ENCODE measurements at regions not wholly inside any gene's neighbourhood (a gene's known extent, or its start where the extent isn't known, plus 50 kb on each side); places are given as distances from the start of the nearest gene placed in this dataset.

- TF ChIP-seq, protein P1, sequence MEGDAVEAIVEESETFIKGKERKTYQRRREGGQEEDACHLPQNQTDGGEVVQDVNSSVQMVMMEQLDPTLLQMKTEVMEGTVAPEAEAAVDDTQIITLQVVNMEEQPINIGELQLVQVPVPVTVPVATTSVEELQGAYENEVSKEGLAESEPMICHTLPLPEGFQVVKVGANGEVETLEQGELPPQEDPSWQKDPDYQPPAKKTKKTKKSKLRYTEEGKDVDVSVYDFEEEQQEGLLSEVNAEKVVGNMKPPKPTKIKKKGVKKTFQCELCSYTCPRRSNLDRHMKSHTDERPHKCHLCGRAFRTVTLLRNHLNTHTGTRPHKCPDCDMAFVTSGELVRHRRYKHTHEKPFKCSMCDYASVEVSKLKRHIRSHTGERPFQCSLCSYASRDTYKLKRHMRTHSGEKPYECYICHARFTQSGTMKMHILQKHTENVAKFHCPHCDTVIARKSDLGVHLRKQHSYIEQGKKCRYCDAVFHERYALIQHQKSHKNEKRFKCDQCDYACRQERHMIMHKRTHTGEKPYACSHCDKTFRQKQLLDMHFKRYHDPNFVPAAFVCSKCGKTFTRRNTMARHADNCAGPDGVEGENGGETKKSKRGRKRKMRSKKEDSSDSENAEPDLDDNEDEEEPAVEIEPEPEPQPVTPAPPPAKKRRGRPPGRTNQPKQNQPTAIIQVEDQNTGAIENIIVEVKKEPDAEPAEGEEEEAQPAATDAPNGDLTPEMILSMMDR (IDR thresholded peaks at IDR 0.05; ENCODE audit: borderline replicate concordance, extremely low read depth, low read length, poor library complexity, severe bottlenecking): no peak
- TF ChIP-seq EZH2 (IDR thresholded peaks at IDR 0.05; ENCODE audit: borderline replicate concordance, low read depth, low read length, severe bottlenecking): no peak
These were observed 88.7 kb downstream of the ASB1 start for GRCh38 chr2:238515377-238515776.

Data from DND-41 (cell line).